NCI-H510A (cell line): ENCODE measurements at regions not wholly inside any gene's neighbourhood (a gene's known extent, or its start where the extent isn't known, plus 50 kb on each side); places are given as distances from the start of the nearest gene placed in this dataset.
"Not testable (repeated sequence)": the region's sequence is repeated elsewhere in the genome, so short reads cannot be mapped to it uniquely, and the experiment has no call there.

Experiments used
- DNase-seq: peaks from one replicate; lab custom pipeline; 2025; lab: John Stamatoyannopoulos, UW

DNA sequence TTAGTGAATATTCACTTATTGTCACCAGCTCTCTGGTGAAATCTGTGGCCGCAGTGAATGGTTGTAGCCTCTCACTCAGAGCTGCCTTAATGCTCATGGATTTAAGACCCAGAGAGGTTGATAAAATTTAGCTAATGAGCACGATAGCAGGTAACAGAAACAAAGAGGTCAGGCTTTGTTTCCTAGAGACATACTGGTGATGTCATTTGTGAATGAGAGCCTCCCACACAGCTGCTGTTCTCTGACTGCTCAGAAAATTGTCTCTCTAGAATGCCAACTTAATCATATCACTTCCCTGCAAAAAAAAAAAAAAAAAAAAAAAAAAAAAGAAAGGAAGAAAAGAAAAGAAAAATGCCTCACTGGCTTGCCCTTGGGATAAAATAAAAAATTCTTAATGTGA lies 411.7 kb upstream of the MYT1L start:
- DNase-seq = no peak

DNA sequence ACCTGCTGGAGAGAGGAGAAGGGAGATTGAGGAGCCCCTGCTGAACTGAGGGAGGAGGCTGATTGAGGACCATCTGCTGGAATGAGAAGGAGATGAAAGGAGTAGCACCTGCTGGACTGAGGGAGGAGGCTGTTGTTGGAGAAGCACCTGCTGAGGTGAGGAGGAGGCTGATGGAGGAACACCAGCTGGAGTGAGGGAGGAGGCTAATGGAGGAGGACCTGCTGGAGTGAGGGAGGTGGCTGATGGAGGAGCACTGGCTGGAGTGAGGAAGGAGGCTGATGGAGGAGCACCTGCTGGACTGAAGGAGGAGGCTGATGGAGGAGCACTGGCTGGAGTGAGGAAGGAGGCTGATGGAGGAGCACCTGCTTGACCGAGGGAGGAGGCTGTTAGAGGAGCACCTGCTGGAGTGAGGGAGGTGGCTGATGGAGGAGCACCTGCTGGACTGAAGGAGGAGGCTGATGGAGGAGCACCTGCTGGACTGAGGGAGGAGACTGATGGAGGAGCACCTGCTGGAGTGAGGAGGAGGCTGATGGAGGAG lies 409.2 kb upstream of the MYT1L start:
- DNase-seq = no peak

DNA sequence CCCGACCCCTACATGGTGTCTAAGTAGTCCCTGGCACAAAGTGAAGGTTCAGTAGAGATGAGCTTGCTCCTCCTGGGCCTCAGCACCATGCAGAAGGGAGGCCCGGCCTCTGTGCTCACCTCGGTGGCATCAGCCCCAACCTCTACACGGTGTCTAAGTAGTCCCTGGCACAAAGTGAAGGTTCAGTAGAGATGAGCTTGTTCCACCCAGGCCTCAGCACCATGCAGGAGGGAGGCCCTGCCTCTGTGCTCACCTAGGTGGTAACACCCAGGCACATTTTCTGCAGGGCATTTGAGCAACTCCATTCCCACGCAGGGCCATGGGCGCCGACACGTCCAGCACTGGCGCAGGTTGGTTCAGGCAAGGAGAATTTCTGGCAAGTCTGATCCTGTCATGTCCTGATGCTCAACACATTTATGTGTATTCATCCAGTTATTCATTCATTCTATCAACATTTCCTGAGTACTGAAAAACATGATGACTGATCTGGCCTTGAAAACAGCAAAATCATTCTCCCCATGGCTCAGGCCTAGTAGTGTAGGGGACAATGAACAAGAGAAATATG lies 408.2 kb upstream of the MYT1L start:
- DNase-seq = no peak

DNA sequence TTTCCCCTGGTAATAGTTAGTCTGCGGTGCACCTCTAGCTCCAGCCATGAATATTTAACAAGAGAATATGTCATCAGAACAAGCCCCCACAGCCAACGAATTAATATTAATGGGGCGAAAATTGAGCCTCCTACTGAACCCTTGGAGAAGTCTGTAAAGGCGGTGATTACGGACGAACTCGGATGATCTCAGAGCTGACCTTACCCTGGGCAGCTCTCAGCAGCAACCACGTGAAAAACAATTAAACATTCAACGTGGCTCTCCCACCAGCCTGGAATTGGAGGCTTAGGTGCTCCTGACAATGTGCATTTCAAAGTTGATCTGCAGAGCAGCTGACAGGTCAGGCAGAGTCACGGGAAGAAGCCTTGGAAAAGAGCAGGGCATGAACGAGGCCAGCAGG lies 407.6 kb upstream of the MYT1L start:
- no peak for DNase-seq

DNA sequence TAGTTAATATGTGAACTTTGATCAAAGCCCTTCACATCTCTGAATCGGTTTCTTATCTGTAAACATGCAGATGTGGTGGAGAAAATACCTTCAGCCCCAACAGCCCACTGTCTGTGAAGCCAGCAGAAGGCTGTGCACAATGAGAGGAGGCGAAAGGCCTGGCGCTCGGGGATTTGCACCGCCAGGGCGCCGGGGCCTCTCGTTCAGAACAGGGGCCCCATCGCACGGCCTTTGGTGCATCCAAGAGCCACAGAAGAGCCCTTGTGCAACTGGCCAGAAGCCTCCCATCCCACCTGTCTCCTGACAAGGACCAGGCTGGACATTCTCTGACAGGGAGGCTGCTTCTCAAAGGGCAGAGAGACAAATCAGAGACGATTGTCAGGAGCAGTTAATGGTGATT lies 407.2 kb upstream of the MYT1L start:
- no peak for DNase-seq

DNA sequence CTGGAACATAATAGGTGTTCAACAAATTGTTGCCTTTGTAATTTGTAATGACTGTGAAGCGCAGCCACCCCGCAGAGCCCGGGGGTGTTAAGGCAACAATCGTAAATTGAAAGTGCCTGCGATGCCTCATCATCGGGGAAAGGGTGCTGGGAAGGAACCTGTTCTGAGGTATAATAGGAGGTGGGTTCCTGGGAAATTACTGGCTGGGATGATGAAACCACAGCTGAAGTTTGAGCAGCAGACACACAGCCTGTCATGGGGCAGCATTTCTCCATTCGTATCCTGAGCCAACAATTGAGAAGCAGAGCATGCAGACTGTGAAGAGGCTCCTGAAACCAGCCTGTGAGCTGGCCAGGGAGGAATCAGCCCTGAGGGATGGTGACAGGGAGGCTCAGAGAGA lies 404.0 kb upstream of the MYT1L start:
- no peak for DNase-seq

DNA sequence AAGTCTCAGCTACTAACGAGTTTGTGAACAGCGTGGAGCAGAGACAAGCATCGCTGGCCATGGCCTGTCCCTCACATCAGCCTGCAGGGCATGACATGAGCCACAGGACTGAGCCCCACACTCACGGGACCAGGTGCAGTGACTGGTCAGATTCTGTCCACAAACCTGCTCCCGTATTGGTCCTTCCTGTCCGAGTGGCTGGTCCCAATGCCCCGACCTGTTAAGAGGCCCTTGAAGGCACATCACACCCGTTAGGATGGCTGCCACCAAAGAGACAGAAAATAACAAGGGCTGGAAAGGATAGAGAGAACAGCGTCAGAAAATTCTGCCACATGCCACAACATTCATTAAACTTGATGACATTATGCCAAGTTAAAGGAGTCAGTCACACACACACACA lies 403.2 kb upstream of the MYT1L start:
- no peak for DNase-seq

DNA sequence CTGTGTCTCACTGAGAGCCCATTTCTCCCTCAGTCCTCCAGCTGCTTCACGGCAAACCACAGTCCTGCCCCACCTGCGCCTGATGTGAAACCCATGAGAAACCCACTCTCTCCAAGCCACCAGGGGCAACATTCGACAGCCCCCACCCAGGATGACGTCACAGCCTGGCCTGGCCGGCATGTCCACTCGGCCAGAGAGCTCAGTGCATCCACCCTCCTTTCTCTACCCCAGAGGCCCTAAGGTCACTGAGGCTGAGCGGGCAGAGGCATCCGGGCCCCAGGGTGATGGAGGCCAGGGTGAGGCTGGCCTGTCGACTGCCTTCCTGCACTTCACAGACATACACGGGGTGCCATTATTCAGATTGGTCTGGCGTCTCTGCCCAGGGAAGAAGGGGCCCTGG lies 402.7 kb upstream of the MYT1L start:
- DNase-seq = no peak

DNA sequence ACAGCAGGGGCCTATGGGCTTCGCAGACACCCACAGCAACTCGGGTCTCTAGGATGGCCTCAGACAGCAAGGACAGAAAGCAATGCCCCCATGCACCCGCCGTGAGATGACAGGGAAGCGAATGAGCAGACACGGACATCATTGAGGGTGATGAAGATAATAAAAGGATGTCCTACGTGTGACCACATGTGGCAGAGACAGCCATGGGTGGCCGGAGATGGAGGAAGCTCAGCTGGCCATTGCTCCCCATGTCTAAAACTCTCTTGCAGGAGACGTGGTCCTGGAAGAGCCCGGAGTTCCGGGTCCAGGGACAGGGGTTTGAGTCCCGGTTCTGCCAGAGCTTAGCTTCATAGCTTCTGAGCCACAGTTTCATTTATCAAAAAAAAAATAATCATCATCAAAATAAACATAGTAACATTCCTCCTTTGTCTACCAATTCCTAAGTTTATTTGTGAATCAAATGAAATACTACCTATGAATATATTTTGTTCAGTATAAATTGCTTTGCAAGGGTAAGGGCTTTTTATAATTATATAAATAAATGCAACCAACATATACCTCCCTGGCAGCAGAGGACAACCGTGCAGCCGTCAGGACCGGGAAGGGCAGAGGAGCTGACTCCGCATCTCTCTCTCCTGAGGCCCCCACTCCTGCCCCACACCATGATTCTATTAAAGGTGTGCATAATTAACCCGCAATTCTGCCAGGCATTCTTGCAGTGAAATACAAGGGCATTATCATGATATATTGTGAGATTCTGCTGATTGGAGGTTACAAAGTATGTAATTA lies 401.4 kb upstream of the MYT1L start:
- no peak for DNase-seq

DNA sequence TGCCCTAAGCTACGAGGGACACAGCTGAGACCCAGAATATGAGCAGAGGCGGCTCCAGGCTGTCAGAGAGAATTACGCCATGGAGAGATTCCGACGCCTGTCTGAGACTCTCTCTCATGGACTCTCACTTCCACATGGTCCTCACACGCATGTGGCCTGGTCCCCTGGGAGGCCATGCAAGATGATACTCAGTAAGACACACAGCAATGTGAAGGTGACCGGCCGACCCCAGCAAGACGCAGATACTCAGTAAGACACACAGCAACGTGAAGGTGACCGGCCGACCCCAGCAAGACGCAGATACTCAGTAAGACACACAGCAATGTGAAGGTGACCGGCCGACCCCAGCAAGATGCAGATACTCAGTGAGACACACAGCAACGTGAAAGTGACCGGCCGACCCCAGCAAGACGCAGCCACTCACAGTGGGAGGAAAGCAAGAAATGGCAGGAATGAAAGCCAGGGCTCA lies 400.8 kb upstream of the MYT1L start:
- no peak for DNase-seq

DNA sequence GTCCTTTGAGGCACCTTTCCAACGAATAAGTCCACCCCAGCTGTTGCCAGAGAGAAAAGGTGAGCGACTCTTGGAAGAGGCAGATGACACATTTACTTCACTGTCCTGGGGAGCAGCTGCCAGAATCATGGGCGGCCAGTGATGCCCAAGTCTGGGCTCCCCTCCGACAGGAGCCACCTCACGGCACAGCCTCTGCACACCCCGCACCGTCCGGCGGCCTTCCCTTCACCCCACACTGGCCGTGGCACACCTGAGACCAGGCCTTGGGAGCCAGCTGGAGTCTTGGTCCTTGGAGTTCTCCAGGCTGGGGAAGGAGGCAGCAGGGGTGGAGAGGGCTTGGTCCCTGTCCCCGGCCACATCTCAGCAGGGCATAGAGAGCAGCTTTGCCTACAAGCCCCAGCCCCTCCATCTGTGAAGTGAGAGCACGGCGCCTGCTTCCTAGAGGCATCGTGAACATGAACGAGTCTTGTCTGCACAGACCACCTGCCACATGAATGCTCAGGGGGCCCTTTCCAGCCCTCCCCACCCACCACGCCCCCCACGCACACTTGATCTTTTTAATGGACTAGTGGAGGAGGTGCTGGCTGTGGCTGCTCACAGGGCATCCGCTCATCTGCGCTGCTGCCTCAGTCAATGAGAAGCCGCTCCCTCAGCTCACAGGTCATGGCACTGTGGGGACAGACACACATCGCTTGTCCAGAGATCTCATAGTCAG lies 400.2 kb upstream of the MYT1L start:
- no peak for DNase-seq

DNA sequence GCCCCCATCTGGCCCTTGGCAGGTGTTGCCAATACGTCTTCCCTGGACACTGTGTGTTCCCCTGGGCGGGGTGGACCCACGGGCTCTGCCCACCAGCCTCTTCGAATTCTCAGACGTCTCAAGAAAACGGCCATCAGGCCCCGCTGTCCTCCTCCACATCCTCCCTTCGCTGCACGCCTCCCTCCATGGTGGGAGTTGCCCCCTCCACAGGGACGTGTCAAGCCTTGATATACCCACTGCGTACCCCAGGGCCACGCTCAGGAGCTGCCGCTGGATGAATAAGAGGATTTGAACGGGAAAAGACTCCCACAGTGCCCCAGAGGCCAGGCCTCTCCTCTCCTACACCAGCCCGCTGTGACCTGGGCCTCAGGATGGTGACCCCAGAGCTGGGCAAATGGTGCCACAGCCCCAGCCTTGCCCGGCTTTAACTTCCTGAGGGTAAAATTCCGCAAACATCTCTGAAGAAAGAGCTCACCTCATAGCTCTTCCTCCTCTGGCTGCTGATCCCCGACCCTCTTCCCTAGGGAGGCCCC lies 399.3 kb upstream of the MYT1L start:
- no peak for DNase-seq

DNA sequence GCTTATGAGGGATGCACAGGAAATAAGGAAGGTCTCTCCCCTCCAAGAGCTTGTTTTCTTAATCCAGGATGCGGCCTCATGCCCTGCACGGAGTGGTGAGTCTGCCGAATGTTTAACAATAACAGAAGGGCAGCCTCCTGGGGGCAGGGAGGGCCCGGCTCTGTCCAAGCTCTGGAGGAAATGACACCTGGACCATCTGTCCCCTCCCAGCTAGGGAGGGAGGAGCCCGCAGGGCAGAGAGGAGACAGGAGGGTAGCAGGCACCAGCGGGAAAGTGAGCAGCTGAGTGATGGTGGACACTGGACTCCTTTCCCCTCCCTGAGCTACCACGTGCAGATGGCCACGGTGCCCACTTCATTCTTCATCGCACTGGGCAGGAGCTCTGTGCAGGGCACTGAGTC lies 398.2 kb upstream of the MYT1L start:
- no peak for DNase-seq

DNA sequence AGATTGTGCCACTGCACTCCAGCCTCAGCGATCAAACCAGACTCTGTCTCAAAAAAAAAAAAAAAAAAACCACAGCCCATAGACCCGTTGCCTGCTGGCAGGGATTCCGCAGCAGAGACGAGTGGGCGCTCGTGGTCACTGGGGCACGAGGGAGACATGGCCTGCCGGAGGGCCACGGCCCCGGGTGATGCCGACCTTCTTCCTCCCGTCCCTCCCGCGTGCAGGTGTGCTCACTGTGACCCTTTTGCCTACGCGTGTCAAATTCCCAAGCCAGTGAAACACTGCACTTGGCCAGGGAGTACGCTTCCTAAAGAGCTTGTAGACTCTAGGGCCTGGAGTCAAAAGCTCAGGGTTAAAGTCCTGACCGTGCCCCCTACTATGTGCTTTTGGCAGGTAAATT lies 397.6 kb upstream of the MYT1L start:
- no peak for DNase-seq

DNA sequence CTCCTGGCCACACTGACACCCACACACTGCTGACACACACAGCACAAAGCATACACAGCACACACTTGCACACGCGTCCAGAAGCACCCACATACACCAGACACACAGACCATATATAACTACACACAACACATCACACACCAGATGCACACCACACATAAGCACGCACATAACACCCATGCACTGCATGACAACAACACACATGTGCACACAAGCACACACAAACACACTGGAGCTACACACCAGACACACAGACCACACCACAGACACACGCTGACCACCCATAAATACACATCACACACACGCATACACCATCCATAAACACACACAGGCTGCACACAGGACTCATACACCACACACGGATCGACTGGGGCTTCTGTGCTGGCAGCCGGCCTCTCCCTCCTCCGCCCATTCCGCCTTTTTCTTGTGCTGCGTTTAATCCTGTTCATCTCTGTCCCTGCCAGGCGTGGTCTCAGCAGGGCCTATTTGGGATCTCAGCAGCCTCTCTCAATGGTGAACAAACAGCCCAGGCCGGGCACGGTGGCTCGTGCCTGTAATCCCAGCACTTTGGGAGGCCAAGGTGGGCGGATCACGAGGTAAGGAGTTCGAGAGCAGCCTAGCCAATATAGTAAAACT lies 396.9 kb upstream of the MYT1L start:
- DNase-seq = no peak

DNA sequence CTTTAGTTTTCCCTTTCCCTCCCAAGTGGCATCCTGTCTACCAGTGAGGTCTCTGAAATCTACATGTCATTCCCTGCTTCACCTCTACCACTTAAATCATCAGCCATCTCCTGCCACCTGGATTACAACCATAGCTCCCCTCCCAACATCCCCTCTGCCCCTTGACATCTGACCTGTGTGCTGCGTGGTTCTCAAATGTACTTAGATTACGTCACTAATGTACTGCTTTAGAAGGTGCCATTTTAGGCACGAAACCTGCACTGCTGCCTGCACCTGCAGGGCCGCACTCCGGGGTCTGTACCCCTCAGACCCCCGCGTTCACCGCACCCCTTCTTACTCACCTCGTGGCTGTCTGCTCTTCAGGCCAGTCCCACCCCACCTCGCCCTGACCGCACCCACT lies 395.1 kb upstream of the MYT1L start:
- DNase-seq = no peak

DNA sequence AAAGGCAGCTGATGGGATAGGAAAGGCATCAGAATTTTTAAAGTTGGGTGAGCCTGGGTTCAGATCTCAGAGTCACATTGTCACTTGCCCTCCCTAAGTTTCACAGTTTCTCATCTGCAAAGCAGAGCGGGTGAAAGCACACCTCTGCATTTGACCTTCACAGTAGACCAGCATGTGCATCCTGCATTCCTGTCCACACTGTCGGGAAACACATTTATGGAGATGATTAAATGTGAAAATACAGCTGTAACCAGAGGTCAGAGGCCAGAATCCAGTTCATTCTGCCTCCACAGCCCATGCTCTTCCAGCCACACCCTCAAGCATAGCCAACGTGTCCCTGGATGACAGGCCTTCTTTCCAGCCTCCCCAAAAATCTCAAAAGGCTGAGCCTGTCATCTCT lies 392.0 kb upstream of the MYT1L start:
- DNase-seq = no peak

DNA sequence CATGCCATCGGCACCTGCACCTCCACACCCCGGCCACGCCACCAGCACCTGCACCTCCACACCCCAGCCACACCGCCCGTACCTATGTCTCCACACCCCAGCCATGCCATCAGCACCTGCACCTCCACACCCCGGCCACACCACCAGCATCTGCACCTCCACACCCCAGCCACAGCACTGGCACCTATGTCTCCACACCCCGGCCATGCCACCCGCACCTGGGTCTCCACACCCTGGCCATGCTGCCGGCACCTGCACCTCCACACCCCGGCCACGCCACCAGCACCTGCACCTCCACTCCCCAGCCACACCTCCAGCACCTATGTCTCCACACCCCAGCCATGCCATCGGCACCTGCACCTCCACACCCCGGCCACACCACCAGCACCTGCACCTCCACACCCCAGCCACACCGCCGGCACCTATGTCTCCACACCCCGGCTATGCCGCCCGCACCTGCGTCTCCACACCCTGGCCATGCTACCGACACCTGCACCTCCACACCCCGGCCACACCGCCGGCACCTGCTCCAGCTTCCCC lies 390.3 kb upstream of the MYT1L start:
- DNase-seq = no peak

DNA sequence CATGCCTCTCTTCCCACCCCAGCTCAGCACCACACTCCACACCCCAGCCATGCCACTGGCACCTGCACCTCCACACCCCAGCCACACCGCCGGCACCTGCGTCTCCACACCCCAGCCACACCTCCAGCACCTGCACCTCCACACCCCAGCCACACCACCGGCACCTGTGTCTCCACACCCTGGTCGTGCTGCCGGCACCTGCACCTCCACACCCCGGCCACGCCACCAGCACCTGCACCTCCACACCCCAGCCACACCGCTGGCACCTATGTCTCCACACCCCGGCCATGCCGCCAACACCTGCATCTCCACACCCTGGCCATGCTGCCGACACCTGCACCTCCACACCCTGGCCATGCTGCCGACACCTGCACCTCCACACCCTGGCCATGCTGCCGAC lies 389.7 kb upstream of the MYT1L start:
- not testable (repeated sequence) for DNase-seq

DNA sequence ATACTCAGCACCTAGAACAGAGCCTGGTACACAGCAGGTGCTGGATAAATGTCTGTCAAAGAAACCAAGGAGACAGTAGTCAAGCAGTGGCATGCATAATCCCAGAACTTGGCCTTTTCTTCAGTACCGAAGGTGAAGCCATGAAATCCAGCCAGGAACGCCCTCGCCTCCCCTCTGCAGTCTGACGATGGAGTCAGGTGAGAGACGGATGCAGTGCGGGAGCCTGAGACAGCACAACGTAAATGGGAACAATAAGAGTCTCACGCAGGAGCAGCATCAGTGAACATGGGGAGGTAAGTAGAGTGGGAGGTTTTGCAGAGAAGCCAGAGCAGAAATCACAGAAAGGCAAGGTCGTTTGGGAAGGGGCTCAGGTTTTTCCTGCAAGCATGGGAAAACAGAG lies 389.3 kb upstream of the MYT1L start:
- DNase-seq = no peak

DNA sequence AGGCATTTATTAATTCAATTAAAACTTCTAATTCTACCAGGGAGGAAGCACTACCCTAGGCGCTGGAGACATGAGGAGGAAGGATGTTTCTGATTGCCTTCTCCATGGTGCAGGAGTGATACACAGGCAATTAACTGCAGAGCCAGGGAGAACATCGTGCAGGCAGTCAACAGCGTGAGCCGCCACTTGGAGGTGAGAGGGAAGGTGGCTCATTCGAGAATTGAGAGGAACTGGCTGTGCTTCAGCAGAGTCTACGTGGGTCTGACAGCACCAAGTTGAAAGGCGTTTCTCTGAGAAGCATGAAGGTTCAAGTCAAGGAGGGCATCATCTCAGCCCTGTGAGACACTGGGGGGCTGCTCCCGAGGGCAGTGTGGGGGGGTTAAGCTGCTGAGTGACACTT lies 388.7 kb upstream of the MYT1L start:
- no peak for DNase-seq

DNA sequence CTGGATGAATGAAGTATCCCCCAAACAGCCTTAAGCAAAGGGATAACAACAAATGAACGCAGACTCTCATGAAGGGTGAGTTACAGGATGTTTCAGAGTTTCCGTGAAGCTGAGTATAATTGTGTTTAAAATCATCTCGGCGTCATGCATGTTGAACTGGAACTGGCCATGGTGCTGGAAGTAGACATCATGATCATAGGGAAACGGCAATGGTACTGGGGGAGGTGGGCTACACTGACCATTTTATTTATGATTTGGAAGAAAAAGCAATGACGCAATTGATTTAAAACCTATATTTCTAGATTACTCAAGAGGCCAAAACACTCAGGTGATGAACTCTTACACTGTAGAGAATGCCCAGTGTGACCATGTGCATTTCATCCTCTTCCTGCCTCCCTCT lies 387.9 kb upstream of the MYT1L start:
- no peak for DNase-seq
